K562 (cell line): ENCODE measurements at regions not wholly inside any gene's neighbourhood (a gene's known extent, or its start where the extent isn't known, plus 50 kb on each side); places are given as distances from the start of the nearest gene placed in this dataset.

Experiments used
- CXXC5 ChIP-seq: fragments of 250-450 bp; sonication (Bioruptor Pico); IDR thresholded peaks from 2 replicates; pipeline ENCODE4 v1.8.0; 2022; ENCODE audit warnings: inconsistent platforms, mild to moderate bottlenecking, moderate library complexity
- ETV6 ChIP-seq, 3 experiments: fragments of 150-350 bp in 1 of 3; sonication (generic) in 1 of 3; formaldehyde crosslinking in 1 of 3; IDR thresholded peaks; 2 replicates each; pipeline versions ENCODE4 v1.6.1 to v1.8.0; 2014 to 2022; ENCODE audit warnings: borderline replicate concordance in 2 of 3, low read depth in 2 of 3, antibody characterized with exemption in 1 of 3, low read length in 1 of 3, mild to moderate bottlenecking in 1 of 3, missing genetic modification reagents in 1 of 3
- HMG20B ChIP-seq: fragments of 250-450 bp; sonication (Bioruptor Pico); IDR thresholded peaks from 2 replicates; pipeline ENCODE4 v1.5.0; 2021; ENCODE audit warnings: mild to moderate bottlenecking
- MYBL2 ChIP-seq, 2 experiments: fragments of 450-650 bp in 1 of 2; sonication (generic) in 1 of 2; formaldehyde crosslinking in 1 of 2; IDR thresholded peaks; 2 replicates each; pipeline versions ENCODE4 v1.6.1 to v1.8.1; 2017 to 2022; ENCODE audit warnings: borderline replicate concordance in 1 of 2, inconsistent platforms in 1 of 2, low read depth in 1 of 2, mild to moderate bottlenecking in 1 of 2, missing genetic modification reagents in 1 of 2, moderate library complexity in 1 of 2
- NR3C1 ChIP-seq: sonication (generic); formaldehyde crosslinking; IDR thresholded peaks from 2 replicates; pipeline ENCODE4 v1.8.1; 2022; ENCODE audit warnings: missing genetic modification reagents
- SIN3B ChIP-seq: fragments of 450-650 bp; IDR thresholded peaks from 2 replicates; pipeline ENCODE4 v1.6.1; 2017; ENCODE audit warnings: low read depth, mild to moderate bottlenecking, moderate library complexity
- ZFX ChIP-seq: sonication (generic); formaldehyde crosslinking; IDR thresholded peaks from 2 replicates; pipeline ENCODE4 v1.8.0; 2022; ENCODE audit warnings: mild to moderate bottlenecking, missing genetic modification reagents, moderate library complexity
- TF ChIP-seq, protein P1 (sequence below), 2 experiments: fragments of 450-650 bp; IDR thresholded peaks; 2 replicates each; pipeline ENCODE4 v1.6.1; 2018; ENCODE audit warnings: mild to moderate bottlenecking in 2 of 2, low read depth in 1 of 2; ENCODE audit not compliant: partially characterized antibody in 2 of 2

DNA sequence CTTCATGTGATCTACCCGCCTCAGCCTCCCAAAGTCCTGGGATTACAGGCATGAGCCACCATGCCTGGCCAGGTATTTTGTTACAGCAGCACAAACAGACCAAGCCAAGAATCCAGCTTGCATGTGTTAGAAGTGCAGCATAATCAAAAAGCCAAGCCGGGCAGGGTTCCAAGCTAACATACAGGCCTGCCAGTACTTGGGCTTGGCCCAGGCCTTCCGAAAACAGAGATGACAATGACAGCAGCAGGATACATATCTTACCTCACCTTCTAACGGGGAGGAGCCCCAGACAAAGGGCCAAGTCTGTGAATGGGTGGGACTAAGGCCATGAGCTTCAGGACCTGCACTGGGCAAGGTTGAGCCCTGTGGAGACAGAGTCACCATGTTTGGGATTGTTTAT lies 91.4 kb upstream of the ZNF462 start (continued):
- TF ChIP-seq, protein P1, sequence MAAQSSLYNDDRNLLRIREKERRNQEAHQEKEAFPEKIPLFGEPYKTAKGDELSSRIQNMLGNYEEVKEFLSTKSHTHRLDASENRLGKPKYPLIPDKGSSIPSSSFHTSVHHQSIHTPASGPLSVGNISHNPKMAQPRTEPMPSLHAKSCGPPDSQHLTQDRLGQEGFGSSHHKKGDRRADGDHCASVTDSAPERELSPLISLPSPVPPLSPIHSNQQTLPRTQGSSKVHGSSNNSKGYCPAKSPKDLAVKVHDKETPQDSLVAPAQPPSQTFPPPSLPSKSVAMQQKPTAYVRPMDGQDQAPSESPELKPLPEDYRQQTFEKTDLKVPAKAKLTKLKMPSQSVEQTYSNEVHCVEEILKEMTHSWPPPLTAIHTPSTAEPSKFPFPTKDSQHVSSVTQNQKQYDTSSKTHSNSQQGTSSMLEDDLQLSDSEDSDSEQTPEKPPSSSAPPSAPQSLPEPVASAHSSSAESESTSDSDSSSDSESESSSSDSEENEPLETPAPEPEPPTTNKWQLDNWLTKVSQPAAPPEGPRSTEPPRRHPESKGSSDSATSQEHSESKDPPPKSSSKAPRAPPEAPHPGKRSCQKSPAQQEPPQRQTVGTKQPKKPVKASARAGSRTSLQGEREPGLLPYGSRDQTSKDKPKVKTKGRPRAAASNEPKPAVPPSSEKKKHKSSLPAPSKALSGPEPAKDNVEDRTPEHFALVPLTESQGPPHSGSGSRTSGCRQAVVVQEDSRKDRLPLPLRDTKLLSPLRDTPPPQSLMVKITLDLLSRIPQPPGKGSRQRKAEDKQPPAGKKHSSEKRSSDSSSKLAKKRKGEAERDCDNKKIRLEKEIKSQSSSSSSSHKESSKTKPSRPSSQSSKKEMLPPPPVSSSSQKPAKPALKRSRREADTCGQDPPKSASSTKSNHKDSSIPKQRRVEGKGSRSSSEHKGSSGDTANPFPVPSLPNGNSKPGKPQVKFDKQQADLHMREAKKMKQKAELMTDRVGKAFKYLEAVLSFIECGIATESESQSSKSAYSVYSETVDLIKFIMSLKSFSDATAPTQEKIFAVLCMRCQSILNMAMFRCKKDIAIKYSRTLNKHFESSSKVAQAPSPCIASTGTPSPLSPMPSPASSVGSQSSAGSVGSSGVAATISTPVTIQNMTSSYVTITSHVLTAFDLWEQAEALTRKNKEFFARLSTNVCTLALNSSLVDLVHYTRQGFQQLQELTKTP (IDR thresholded peaks at IDR 0.05; ENCODE audit: low read depth in 1 of 2, partially characterized antibody in 2 of 2): no peak
- TF ChIP-seq HMG20B (CRISPR knock-in tag) (no peak), ETV6 (IDR thresholded peaks at IDR 0.05; ENCODE audit: borderline replicate concordance in 1 of 2, low read depth in 2 of 2, low read length in 1 of 2) (no peak), ETV6 (CRISPR knock-in tag; IDR thresholded peaks at IDR 0.05; ENCODE audit: borderline replicate concordance) (no peak), NR3C1 (CRISPR knock-in tag) (no peak), ZFX (no peak), SIN3B (no peak), CXXC5 (no peak), MYBL2 (IDR thresholded peaks at IDR 0.05; ENCODE audit: low read depth) (no peak), MYBL2 (CRISPR knock-in tag; IDR thresholded peaks at IDR 0.05; ENCODE audit: borderline replicate concordance) (no peak)
- TF ChIP-seq, all 486 proteins: peak for 0
